Pancreas (tissue), 10 donors: ENCODE measurements at regions not wholly inside any gene's neighbourhood (a gene's known extent, or its start where the extent isn't known, plus 50 kb on each side); places are given as distances from the start of the nearest gene placed in this dataset.

Experiments used
- ATAC-seq, 4 donors: fragments of 200-7000 bp; cut with Tn5 transposase; one replicate each; pipeline versions ENCODE4 v1.8.0 to v1.9.1; 2020; ENCODE audit warnings: mild to moderate bottlenecking in 4 of 4, moderate library complexity in 4 of 4
- DNase-seq, 6 donors: peaks; one replicate each; pipeline ENCODE4 v3.0.0-alpha.2; 2020
- FAIRE-seq: peaks from 2 replicates; lab custom pipeline; 2012; peaks lifted over from hg19 to GRCh38; lab: Jason Lieb, UNC
- H3K27ac ChIP-seq, 4 donors: fragments of 200-600 bp; sonication (generic); 1 replicate in 3 of 4; 2 replicates in 1 of 4; pipeline versions ENCODE4 v1.5.0 to v1.8.0; 2020
- H3K27me3 ChIP-seq, 4 donors: fragments of 200-600 bp; one replicate each; pipeline ENCODE4 v1.8.0; 2021
- H3K36me3 ChIP-seq, 3 donors: fragments of 200-600 bp; sonication (generic) in 1 of 3; one replicate each; pipeline versions ENCODE4 v1.5.0 to v1.8.0; 2020 to 2021
- H3K4me1 ChIP-seq, 3 donors: fragments of 200-600 bp; one replicate each; pipeline ENCODE4 v1.8.0; 2021
- H3K4me3 ChIP-seq, 4 donors: fragments of 200-600 bp; sonication (generic) in 2 of 4; one replicate each; pipeline versions ENCODE4 v1.5.0 to v1.8.0; 2020 to 2021
- H3K9me3 ChIP-seq, 4 donors: fragments of 200-600 bp; one replicate each; pipeline ENCODE4 v1.8.0; 2021
- WGBS, 2 donors: extraction: QIAGEN DNeasy Blood & Tissue Kit; methylation state at CpG; one replicate each; pipeline ENCODE4 v1.1.7; 2013; 5-methylcytosine and 5-hydroxymethylcytosine counted together
- intact Hi-C, 3 donors: fragments of 100-400 bp; cut with DNase I; formaldehyde crosslinking; loops; one replicate each; pipeline versions ENCODE4 v1.11.1 to v1.14.2; 2022
- TF ChIP-seq, protein P1 (sequence below), 4 donors: fragments of 200-600 bp; sonication (generic) in 3 of 4; IDR thresholded peaks; one replicate each; pipeline versions ENCODE4 v1.5.0 to v1.8.0; 2021; ENCODE audit warnings: antibody characterized with exemption in 4 of 4
- donor health status: healthy with polysubstance abuse.
- donor health status: DM: no; HTN: no; CAD: no; lungs with moderate emphysema.
- donor health status: DM: no; HTN: no; CAD: no.
- donor health status: control.
- donor health status: control.
- donor health status: Bipolar disorder and iron deficiency.
- donor health status: DM: yes; HTN: yes; CAD: no.
- donor health status: DM: no; HTN: no; CAD: no.
- donor health status: DM: no; HTN: no; CAD: no.
- donor health status: DM: yes; HTN: yes; CAD: no.

DNA sequence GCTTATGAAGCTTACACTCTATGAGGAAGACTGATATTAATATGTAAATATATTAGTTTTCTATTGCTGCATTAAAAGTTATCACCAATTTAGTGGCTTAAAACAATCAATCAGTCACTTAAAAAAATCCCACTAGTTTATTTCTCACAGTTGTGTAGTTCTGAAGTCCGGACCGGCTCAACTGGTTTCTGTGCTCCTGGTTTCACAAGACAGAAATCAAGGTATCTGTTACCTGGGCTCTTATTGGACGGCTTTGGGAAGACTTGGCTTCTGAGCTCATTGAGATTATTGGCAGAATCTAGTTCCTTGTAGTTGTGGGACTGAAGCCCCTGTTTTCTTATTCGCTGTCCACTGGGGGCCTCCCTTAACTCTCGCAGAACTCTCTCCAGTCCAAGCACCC is 343.0 kb downstream of the RAB38 start:
- ATAC-seq (no peak), FAIRE-seq (no peak), DNase-seq (no peak)
- H3K27ac ChIP-seq, result no peak overlapping the region
- H3K4me3 ChIP-seq, result no peak overlapping the region
- 50 to 52% methylated on average over 5 of the region's 5 CpGs for WGBS, 2 donors
- no peaks in the 10 kb centered on the region for H3K36me3 ChIP-seq
- no peaks in the 10 kb centered on the region for H3K9me3 ChIP-seq
- TF ChIP-seq, protein P1, sequence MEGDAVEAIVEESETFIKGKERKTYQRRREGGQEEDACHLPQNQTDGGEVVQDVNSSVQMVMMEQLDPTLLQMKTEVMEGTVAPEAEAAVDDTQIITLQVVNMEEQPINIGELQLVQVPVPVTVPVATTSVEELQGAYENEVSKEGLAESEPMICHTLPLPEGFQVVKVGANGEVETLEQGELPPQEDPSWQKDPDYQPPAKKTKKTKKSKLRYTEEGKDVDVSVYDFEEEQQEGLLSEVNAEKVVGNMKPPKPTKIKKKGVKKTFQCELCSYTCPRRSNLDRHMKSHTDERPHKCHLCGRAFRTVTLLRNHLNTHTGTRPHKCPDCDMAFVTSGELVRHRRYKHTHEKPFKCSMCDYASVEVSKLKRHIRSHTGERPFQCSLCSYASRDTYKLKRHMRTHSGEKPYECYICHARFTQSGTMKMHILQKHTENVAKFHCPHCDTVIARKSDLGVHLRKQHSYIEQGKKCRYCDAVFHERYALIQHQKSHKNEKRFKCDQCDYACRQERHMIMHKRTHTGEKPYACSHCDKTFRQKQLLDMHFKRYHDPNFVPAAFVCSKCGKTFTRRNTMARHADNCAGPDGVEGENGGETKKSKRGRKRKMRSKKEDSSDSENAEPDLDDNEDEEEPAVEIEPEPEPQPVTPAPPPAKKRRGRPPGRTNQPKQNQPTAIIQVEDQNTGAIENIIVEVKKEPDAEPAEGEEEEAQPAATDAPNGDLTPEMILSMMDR (IDR thresholded peaks at IDR 0.05), result no peak
- H3K27me3 ChIP-seq, result no peaks in the 10 kb centered on the region
- no peaks in the 10 kb centered on the region for H3K4me1 ChIP-seq
- intact Hi-C loops, result no loop called here

DNA sequence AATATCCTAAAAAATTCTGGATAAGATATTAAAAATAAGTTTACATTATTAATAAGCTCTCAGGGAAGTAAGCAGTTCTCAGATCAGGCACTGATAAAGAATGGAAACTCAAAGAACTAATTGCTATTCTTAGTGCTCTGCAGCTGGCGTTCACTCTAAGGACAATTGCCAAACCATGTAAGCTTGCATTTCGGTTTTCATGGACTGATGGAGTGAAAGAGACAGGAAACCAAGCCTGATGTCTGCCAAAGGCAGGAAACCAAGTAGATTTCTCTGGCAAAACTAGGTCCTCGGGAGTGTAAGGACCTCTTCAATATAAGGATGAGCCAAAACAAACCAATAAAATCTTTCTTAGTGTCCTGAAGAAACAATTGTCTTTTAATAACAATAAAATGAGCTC is 355.2 kb downstream of the RAB38 start:
- TF ChIP-seq, protein P1 (IDR thresholded peaks at IDR 0.05), result no peak
- WGBS, 2 donors, result 34 to 40% methylated on average over 3 of the region's 3 CpGs
- Histone ChIP-seq H3K36me3 (no peaks in the 10 kb centered on the region), H3K27me3 (no peaks in the 10 kb centered on the region), H3K4me1 (no peaks in the 10 kb centered on the region), H3K27ac (no peak overlapping the region), H3K9me3 (no peaks in the 10 kb centered on the region), H3K4me3 (no peak overlapping the region)
- no peak for DNase-seq
- intact Hi-C loops, result no loop called here
- ATAC-seq, result no peak
- FAIRE-seq, result no peak

DNA sequence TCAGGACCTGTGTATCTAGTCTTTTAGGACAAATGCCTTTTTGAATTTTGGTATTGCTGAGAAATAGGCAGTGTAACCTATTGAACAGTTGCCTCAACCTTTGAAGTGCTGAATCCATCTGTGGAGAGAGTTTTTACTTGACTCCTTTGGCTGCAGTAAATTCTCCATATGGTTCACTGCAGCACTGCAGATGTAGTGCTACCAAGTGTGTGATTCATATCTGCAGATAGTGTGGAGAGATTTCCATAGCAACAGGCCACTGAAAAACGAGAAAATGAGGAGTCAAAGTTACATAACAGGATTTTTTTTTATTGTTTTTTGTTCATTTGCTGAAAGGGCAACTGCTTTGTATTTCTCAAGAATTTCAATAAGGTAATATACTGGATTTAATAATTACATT is 356.1 kb downstream of the RAB38 start:
- H3K36me3 ChIP-seq, result no peaks in the 10 kb centered on the region
- no peaks in the 10 kb centered on the region for H3K4me1 ChIP-seq
- WGBS, 2 donors, result 11 to 19% methylated on average over 1 of the region's 1 CpG
- no peak overlapping the region for H3K27ac ChIP-seq
- no peaks in the 10 kb centered on the region for H3K9me3 ChIP-seq
- no peaks in the 10 kb centered on the region for H3K27me3 ChIP-seq
- FAIRE-seq, result no peak
- DNase-seq, result no peak
- no peak for ATAC-seq
- TF ChIP-seq, protein P1 (IDR thresholded peaks at IDR 0.05), result no peak
- H3K4me3 ChIP-seq, result no peak overlapping the region
- intact Hi-C loops, result no loop called here

DNA sequence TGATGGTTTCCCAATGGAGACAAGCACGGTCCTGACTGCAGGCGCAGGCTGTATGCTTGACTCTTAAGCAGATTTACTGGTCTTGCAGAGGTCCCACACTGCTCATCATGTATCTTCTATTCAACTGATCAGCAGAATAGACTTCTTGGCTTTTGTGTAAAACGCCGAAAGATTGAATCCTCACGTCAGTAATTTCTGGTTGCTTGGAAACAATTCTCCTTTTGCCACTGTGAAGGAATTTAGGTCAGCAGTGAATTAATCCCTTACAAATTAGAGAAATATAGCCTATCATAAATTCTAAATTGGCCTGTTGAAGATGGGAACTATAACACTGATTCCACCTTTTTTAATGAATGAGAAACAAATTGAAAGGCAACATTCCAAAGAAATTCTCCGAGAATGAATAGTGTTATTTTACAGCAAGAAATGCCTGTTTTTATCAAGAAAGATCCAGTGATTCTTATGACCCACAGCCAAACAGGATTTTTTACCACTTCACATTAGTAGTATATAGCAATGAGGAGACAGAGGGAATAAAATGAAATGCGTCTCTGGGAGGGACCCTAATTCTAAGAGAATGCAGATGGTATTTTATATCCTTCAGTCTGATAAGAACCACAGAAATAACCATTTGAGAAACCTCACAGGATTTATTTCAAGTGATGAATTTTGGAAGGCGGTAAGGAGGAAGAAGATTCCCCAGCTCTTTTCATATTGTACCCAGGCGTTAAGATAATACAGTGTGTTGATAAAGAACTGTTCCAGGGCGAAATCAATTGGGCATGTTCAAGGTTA is 362.5 kb downstream of the RAB38 start:
- Histone ChIP-seq H3K36me3 (no peaks in the 10 kb centered on the region), H3K4me1 (no peaks in the 10 kb centered on the region), H3K9me3 (no peaks in the 10 kb centered on the region), H3K4me3 (no peak overlapping the region), H3K27ac (no peak overlapping the region), H3K27me3 (no peaks in the 10 kb centered on the region)
- intact Hi-C loops, result no loop called here
- FAIRE-seq, result no peak
- ATAC-seq, result no peak
- TF ChIP-seq, protein P1 (IDR thresholded peaks at IDR 0.05), result no peak
- no peak for DNase-seq
- 65 to 70% methylated on average over 10 of the region's 10 CpGs for WGBS, 2 donors

DNA sequence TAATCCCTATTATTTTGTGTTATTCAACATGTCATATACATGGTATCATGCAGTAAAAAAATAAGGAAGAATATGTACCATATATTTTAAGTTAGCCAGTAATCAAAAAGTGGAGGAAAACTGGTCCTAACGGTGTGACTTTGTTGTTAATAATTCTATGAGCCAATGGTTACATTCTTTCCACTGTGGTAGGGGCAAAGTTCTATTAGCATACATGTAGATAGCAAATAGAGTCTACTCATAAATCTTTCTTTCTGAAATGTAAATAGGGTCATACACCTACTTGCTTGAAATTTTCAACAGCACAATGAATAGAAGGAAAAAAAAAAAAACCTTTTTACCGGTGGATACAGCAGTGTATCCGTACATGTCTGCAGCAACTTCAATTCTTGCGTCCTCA is 364.8 kb downstream of the RAB38 start:
- no peak for FAIRE-seq
- no peaks in the 10 kb centered on the region for H3K27me3 ChIP-seq
- no peak overlapping the region for H3K4me3 ChIP-seq
- no peak overlapping the region for H3K27ac ChIP-seq
- DNase-seq, result no peak
- WGBS, 2 donors, result 46 to 48% methylated on average over 4 of the region's 4 CpGs
- TF ChIP-seq, protein P1 (IDR thresholded peaks at IDR 0.05), result no peak
- H3K4me1 ChIP-seq, result no peaks in the 10 kb centered on the region
- H3K36me3 ChIP-seq, result no peaks in the 10 kb centered on the region
- intact Hi-C loops, result no loop called here
- no peak for ATAC-seq
- no peaks in the 10 kb centered on the region for H3K9me3 ChIP-seq
